ENCODE measurements at regions not wholly inside any gene's neighbourhood (a gene's known extent, or its start where the extent isn't known, plus 50 kb on each side); places are given as distances from the start of the nearest gene placed in this dataset.

- TF ChIP-seq GATA2 (IDR thresholded peaks at IDR 0.05; ENCODE audit: low read depth, low read length) (no peak), GATA3 (IDR thresholded peaks at IDR 0.05; ENCODE audit: low read depth, low read length) (no peak)
These were observed 79.6 kb upstream of the LRPAP1 start for GRCh38 chr4:3611778-3612177.

Measured in SH-SY5Y (cell line).